ENCODE measurements at regions not wholly inside any gene's neighbourhood (a gene's known extent, or its start where the extent isn't known, plus 50 kb on each side); places are given as distances from the start of the nearest gene placed in this dataset.

DNA sequence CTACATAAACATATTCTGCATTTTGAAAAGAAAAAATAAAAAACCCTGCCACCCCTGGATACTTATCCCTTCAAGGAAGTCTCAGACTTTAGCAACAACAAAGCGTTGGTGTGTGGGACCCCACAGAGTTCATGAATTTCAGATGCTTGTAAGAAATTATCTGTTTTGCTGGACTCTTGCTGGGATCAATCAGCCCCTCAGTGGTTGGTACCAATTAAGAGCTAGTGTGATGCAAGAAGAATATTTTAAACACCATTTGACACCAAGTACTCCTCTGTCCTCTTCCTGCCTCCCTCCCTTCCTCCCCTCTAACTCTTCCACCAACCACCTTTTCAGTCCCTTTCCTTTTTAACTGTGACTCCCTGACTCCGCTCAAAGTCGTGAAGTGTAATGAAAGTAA lies 51.5 kb downstream of the SST start:
- no peak for DNase-seq
- Histone ChIP-seq H3K4me3 (no peak overlapping the region), H3K4me1 (no peaks in the 10 kb centered on the region), H3K36me3 (no peaks in the 10 kb centered on the region), H3K27me3 (peaks cover 0 to 4% of the 10 kb centered on the region in 2 donors), H3K9me3 (no peaks in the 10 kb centered on the region), H3K27ac (no peak overlapping the region)
- TF ChIP-seq, protein P1, sequence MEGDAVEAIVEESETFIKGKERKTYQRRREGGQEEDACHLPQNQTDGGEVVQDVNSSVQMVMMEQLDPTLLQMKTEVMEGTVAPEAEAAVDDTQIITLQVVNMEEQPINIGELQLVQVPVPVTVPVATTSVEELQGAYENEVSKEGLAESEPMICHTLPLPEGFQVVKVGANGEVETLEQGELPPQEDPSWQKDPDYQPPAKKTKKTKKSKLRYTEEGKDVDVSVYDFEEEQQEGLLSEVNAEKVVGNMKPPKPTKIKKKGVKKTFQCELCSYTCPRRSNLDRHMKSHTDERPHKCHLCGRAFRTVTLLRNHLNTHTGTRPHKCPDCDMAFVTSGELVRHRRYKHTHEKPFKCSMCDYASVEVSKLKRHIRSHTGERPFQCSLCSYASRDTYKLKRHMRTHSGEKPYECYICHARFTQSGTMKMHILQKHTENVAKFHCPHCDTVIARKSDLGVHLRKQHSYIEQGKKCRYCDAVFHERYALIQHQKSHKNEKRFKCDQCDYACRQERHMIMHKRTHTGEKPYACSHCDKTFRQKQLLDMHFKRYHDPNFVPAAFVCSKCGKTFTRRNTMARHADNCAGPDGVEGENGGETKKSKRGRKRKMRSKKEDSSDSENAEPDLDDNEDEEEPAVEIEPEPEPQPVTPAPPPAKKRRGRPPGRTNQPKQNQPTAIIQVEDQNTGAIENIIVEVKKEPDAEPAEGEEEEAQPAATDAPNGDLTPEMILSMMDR (IDR thresholded peaks at IDR 0.05) = no peak
- intact Hi-C loops (cut with DNase I; ENCODE audit: low total_unique reads) = no loop called here

DNA sequence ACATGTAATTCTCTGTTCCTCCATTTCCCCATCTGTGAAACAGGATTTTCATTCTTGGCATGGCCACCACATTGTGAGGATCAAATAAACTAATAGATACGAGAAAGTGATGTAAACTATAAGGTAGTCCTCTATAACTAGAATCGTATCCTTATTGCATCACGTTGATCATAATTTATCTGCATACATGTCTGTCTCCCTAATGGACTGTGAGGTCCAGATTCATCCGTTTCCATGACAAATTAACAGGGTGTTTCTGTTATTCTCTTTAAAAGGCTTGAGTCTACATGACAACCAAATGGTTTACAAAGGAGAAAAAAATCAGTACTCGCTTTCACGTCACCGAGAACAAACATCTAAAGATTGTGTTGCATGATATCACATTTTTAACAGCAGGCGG lies 53.0 kb downstream of the SST start:
- Histone ChIP-seq H3K36me3 (no peaks in the 10 kb centered on the region), H3K4me1 (no peaks in the 10 kb centered on the region), H3K27ac (no peak overlapping the region), H3K27me3 (no peaks in the 10 kb centered on the region), H3K9me3 (no peaks in the 10 kb centered on the region), H3K4me3 (no peak overlapping the region)
- intact Hi-C loops (cut with DNase I; ENCODE audit: low total_unique reads) = no loop called here
- TF ChIP-seq, protein P1 (IDR thresholded peaks at IDR 0.05) = no peak
- DNase-seq = no peak

DNA sequence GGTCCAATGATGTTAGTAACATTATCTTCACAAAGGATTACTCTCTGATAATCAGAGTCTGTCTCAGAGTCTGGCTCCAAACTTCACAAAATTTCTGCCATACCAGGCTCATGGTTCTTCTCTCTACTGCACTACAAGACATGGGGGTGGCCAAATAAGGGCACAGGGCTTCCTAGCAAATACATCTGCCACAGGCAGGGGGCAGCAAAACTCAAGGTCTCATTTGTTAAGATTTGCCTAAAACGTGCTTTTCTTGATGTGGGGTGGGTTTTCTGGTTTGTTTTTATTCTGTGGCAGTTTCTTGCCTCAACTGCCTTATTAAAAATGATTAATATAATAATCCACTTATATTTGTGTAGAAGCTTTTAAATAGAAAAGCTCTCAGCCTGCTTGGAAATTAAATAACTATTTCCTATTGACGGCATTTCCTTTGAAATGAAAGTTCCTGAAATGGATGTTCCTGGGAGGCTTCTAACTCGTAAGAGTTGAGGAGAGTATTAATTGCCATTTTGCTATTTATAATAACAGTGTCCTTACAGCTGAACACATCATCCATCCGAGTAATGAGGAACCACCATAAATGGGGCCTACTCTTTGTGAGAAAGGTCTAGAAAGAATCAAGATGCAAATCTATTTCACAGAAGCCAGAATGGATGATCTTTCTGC lies 53.8 kb downstream of the SST start:
- no peaks in the 10 kb centered on the region for H3K9me3 ChIP-seq
- DNase-seq = no peak
- no peaks in the 10 kb centered on the region for H3K27me3 ChIP-seq
- intact Hi-C loops (cut with DNase I; ENCODE audit: low total_unique reads) = no loop called here
- no peaks in the 10 kb centered on the region for H3K36me3 ChIP-seq
- TF ChIP-seq, protein P1 (IDR thresholded peaks at IDR 0.05) = peak; percentile 40 to 48
- H3K4me1 ChIP-seq = no peaks in the 10 kb centered on the region
- H3K4me3 ChIP-seq = no peak overlapping the region
- no peak overlapping the region for H3K27ac ChIP-seq

DNA sequence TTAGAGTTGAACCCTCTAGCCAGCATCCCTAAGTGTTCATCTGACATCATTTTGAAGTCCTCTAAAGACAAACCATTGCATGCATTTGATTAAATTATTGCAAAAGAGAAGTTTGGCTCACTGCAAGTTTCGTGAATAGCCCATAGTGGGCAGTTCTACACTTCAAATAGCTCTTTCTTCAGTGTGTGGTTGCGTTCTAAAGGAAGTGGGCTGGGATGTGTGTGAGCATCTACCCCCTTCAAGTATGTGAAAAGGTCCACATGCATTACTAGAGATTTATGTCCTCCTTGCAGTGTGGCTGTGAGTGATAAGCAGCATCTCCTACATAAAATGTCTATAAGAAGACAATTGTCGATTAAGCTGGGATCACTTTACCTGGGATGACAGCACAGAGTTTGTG lies 54.6 kb downstream of the SST start:
- no peaks in the 10 kb centered on the region for H3K36me3 ChIP-seq
- no peaks in the 10 kb centered on the region for H3K9me3 ChIP-seq
- H3K4me3 ChIP-seq = no peak overlapping the region
- no peaks in the 10 kb centered on the region for H3K27me3 ChIP-seq
- H3K4me1 ChIP-seq = peaks cover 0 to 2% (median 0%) of the 10 kb centered on the region in 4 donors
- no peak for DNase-seq
- intact Hi-C loops (cut with DNase I; ENCODE audit: low total_unique reads) = no loop called here
- H3K27ac ChIP-seq = no peak overlapping the region
- TF ChIP-seq, protein P1 (IDR thresholded peaks at IDR 0.05) = no peak

DNA sequence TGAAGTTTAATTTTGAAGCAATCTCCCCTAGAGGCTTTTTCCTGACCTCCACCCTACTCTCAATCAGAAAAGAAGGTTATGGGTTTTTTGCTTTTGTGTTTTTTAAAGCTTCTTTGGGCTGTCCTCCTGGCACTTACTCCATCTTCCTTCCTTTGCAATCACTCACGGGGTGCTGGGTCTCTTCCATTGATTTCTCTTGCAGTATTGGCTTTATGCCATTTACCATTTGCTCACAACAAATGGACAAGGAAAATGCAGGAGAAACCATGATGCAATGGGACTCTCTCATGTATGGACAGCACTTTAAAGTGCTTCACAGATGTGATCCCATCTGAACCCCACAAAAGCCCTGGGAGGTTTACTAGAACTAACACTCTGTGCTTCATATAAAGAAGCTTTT lies 57.5 kb downstream of the SST start:
- TF ChIP-seq, protein P1 (IDR thresholded peaks at IDR 0.05) = no peak
- Histone ChIP-seq H3K9me3 (no peaks in the 10 kb centered on the region), H3K4me1 (peaks cover 0 to 3% (median 0%) of the 10 kb centered on the region in 4 donors), H3K27ac (no peak overlapping the region), H3K36me3 (no peaks in the 10 kb centered on the region), H3K4me3 (no peak overlapping the region), H3K27me3 (peaks cover 0 to 4% of the 10 kb centered on the region in 2 donors)
- DNase-seq = no peak
- intact Hi-C loops (cut with DNase I; ENCODE audit: low total_unique reads) = no loop called here

Data from tibial artery (tissue), 4 donors.